HG02588 (cell line): ENCODE measurements at regions not wholly inside any gene's neighbourhood (a gene's known extent, or its start where the extent isn't known, plus 50 kb on each side); places are given as distances from the start of the nearest gene placed in this dataset.
A peak's percentile ranks its signal among the peaks of the same experiment; 100 is the strongest.

Experiments
- ATAC-seq: cut with Tn5 transposase; IDR thresholded peaks from one replicate; pipeline ENCODE4 v1.9.1; 2021; ENCODE audit warnings: mild to moderate bottlenecking, moderate library complexity; ENCODE audit not compliant: unreplicated experiment

- ATAC-seq: no peak
Measured at GRCh38 chrX:39115166-39115565, 313.9 kb downstream of the MID1IP1 start.

DNA sequence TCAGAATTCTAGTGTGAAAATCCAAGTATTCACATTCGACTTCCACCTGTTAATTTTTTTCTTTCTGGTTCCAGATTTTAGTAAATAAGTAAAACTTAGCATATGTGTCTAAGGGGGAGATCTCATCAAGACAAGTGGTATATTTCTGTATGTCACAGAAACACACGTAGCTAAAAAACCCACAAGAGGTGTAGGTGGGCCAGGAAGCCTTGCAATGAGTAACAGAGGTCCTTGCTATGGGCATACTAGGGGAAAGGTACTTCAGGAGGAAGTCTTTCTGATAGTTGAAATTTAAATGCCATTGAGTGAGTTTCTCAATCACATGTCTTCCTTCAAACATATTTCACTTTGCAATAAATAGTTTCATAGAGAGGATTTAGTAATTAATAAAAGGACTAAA lies 315.8 kb downstream of the MID1IP1 start:
- ATAC-seq: no peak

- ATAC-seq: no peak
Measured at GRCh38 chrX:39121903-39122302, 320.6 kb downstream of the MID1IP1 start.

DNA sequence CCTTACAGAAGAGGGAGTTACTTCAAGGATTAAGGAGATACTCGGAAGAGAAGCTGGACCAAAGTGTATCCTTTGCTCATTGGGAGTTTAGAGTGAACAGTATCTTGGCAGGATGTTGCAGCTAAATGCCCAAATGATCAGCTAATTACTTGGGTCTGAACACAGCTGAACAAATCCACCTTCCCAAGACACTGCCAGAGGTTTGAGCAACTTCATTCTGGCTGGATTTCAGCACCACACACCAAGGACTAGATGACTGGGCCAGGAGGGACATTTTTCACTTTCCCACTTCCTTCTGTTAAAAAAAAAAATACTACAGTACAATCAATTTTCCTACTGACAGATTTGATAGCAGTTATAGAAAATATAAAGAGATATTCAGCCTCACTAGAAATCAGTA lies 324.6 kb downstream of the MID1IP1 start:
- no peak for ATAC-seq

- no peak for ATAC-seq
Measured at GRCh38 chrX:39133971-39134370, 332.7 kb downstream of the MID1IP1 start.

DNA sequence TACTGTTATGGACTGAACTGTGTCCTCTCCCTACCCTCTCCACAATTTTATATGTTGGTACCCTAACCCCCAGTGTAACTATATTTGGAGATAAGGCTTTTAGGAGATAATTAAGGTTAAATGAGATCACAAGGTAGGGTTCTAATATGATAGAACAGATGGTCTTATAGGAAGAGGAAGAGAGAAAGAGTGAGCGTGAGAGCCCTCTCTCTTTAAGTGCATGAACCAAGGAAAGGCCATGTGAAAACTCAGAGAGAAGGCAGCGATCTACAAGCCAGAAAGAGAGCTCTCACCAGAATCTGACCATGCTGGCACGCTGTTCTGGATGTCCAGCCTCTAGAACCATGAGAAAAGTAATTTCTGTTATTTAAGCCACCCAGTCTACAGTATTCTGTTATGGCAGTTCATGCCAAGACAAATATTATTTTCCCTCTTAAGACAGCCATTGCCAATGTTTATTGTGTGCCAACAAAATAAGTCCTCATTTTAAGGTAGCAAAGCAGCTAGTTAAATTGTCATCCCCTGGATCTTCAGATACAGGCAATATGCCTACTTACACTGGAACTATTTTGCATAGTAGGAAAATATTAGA lies 336.2 kb downstream of the MID1IP1 start:
- ATAC-seq: no peak

DNA sequence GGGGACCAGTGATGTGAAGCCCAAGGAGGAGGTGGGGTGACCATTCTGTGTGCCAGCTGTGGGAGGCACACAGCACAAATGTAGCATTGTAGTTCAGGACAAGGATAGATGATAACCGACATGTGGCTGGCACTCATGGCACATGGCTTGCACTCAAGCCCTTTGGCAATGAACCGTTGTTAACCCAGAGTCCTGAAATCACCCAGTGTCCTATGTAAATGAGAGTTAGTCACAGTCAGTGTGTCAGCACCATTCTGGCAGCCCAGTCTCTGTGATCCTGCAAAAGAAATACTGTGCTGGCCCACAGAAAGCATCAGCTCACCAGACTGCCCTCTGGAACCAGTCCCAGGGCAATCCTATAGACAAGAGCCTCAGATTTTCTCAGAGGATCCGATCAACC lies 339.3 kb downstream of the MID1IP1 start:
- no peak for ATAC-seq

DNA sequence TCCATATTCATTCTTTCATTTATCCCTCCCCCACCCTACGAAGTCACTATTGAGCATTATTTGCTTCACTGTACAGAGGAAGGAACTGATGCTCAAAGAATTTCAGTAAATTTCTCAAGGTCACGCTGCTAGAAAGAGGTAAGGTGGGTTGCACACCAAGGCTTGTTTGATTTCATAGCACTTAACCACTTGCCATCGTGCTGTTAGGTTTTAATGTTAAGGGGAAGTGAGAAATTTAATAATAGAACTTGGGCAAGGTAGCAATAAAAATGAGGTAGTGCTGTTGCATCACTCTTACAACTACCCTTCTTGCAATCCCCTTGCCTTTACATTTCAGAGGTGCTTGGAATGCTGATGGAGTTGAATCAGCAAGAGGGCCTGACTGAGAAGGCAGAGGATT lies 343.1 kb downstream of the MID1IP1 start:
- no peak for ATAC-seq

GRCh38 chrX:39144956-39145355 lies 343.7 kb downstream of the MID1IP1 start:
- peak; percentile 61 for ATAC-seq

DNA sequence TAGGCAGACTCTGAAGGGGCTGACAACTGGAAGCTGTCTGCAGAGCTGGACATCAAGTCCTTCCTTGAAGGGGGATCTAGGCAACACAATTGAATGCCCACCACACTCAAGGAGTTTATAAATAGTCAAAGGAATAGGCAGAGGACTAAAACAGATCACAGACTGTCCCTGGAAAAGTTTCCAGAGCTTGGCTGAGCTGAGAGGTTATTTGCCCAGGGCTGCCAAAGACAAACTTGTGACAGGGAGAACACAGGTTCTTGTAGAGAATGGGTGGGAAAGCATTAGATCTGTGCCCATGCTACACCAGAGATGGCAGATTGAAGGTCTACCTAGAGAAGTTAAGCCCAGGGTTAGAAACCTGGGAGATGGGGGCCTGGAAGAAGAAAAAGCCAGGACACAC lies 344.6 kb downstream of the MID1IP1 start:
- no peak for ATAC-seq

- ATAC-seq: no peak
Measured at GRCh38 chrX:39149761-39150160, 348.5 kb downstream of the MID1IP1 start.

DNA sequence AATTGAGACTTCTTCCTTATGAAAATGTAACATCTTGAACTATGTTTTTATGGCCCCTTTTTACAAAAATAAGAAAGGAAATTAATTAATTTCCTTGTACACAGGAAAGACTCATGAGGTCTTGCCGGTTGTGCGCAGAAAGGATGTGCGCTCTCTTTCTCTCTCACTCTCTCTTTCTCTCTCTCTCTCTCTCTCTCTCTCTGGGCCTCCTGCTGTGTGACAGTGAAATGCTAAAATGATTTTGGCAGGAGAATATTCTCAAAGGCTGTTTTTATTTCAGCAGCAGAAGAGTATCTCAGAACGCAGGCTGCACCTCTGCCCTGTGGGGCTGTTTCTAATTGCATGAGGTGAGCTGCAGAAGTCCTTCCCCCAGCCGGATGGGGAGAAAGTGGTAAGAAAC lies 349.0 kb downstream of the MID1IP1 start:
- ATAC-seq: no peak

- no peak for ATAC-seq
Measured at GRCh38 chrX:39150621-39151020, 349.4 kb downstream of the MID1IP1 start.

DNA sequence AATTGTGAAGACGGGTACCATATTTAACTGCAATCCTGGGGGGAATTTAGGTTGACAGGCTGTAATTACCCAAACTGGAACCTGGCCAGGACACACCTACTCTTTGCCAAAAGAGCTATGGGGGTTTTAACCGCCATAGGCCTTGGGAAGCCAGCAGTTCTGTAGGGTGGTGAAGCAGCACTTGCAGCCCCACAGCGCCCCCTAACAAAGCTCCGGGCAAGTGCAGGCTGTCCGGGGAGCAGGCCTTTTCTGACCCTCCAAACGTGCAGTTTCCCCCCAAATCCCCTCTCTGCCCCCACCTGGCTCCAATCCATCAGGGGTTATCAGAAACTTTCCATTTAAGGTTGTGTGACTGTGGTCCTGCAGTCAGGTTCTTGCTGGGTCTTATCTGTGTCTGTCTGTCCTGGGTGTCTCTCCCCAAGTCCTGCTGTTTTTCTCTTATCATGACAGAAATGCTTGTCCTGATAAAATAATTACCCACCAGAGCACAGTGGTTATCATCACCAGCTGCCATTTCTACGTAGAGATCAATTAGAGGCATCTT lies 350.9 kb downstream of the MID1IP1 start:
- no peak for ATAC-seq

DNA sequence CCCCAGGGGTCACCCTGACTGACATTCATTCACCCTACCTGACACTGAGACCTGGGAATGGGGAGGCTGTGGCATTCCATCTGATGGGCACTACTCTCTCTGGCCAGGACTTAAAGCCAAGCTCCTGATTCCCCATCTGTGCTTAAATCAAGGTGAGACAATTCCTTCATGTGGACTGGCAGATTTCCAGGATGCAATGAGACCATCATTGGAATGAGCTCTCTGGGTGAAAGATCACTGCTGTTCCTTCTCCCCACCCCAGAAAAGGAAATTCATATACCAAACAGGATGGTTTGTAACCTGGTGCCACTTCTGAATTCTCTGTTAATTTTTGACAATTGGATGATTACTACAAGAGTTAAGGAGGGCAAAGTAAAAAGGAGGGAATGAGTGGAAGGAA lies 354.8 kb downstream of the MID1IP1 start:
- no peak for ATAC-seq

GRCh38 chrX:39157006-39157405 lies 355.7 kb downstream of the MID1IP1 start:
- ATAC-seq: no peak

GRCh38 chrX:39157796-39158195 lies 356.5 kb downstream of the MID1IP1 start:
- ATAC-seq: no peak

- no peak for ATAC-seq
Measured at GRCh38 chrX:39158801-39159657, 357.8 kb downstream of the MID1IP1 start.

DNA sequence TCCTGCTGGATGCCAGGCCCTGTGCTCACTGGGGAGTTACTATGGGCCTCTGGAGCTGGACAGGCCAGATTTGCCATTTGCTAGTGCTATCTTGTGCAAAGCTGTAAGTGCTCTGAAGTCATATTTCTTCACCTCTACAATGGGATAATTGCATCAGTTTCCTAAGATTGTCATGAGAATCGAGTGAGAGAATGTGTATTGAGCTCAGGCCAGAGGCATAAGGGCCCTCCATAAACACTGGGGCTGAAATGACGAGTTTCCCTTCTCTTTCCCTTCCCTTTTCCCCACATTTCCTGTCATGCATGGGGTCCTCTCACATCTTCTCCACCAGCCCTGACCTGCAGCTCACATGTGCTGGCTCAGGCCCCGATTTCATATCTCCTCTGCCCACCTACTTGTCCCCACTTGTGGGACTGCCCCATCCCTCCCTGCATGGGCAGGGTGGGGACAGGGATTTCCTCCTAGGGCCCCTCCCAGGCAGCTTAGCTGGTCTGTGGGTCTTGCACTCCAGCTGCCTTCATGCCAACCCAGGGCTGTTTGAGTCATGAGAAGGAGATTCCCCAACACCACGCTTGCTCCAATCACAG lies 358.8 kb downstream of the MID1IP1 start:
- ATAC-seq: no peak

DNA sequence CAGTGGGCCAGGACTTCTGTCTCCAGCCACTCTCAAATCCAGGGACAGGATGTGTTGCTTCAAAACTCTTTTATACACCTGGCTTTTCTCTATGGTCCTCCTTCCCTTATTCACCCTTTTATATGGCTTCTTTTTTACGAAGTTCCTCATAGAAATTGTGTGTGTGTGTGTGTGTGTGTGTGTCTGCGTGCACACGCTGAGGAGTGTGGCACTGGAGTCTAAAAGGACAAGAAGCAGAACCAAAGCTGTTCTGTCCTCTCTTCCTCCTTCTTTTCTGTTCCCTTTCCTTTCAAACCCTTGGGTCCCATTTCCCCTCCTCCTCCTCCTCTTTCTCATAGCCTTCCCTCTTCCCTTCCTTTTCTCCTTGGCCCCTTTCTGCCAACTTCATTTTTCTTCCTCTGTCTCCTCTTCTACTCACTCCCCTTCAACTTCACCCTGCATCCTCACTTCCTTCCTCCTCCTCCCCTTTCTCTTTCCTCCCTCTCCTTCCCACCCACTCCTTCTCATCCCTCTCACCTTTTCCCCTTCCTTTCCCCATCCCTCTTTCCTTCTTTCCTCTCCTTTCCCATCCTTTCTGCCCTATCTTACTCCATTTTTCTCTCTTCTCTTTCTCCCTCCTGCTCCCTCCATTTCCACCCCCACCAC lies 360.5 kb downstream of the MID1IP1 start:
- ATAC-seq: no peak

- no peak for ATAC-seq
Measured at GRCh38 chrX:39162322-39162735, 361.1 kb downstream of the MID1IP1 start.
